Adrenal gland (tissue), 9 donors: ENCODE measurements at regions not wholly inside any gene's neighbourhood (a gene's known extent, or its start where the extent isn't known, plus 50 kb on each side); places are given as distances from the start of the nearest gene placed in this dataset.

Experiments
- DNase-seq, 7 donors: peaks; one replicate each; pipeline ENCODE4 v3.0.0-alpha.2; 2019 to 2020
- H3K27ac ChIP-seq, 5 donors: fragments of 200-600 bp; sonication (generic) in 4 of 5; 1 replicate in 3 of 5; 2 replicates in 2 of 5; pipeline versions ENCODE4 v1.5.1 to v1.8.0; 2016 to 2020; ENCODE audit warnings: mild to moderate bottlenecking in 1 of 5
- H3K27me3 ChIP-seq: fragments of 200-600 bp; 2 replicates; pipeline ENCODE4 v1.8.0; 2021
- H3K36me3 ChIP-seq, 2 donors: fragments of 200-600 bp; replicated peaks in 1 of 2; 1 replicate in 1 of 2; 2 replicates in 1 of 2; pipeline versions ENCODE4 v1.5.1 to v1.8.0; 2018 to 2022
- H3K4me1 ChIP-seq, 2 donors: fragments of 200-600 bp; replicated peaks in 1 of 2; 1 replicate in 1 of 2; 2 replicates in 1 of 2; pipeline versions ENCODE4 v1.5.1 to v1.8.0; 2018 to 2021
- H3K4me3 ChIP-seq, 4 donors: fragments of 200-600 bp; sonication (generic) in 3 of 4; one replicate each; pipeline ENCODE4 v1.5.1; 2016 to 2018
- H3K9me3 ChIP-seq, 3 donors: fragments of 200-600 bp; sonication (generic) in 1 of 3; replicated peaks in 1 of 3; 1 replicate in 2 of 3; 2 replicates in 1 of 3; pipeline versions ENCODE4 v1.5.1 to v1.8.0; 2016 to 2021
- CTCF ChIP-seq, 6 experiments: fragments of 450-650 bp in 4 of 6; fragments of 200-600 bp in 2 of 6; sonication (generic) in 1 of 6; IDR thresholded peaks; 1 replicate in 5 of 6; 2 replicates in 1 of 6; pipeline versions ENCODE4 v1.5.1 to v1.8.0; 2016 to 2021; ENCODE audit warnings: antibody characterized with exemption in 6 of 6, mild to moderate bottlenecking in 2 of 6, moderate library complexity in 1 of 6
- POLR2A ChIP-seq, 2 donors: fragments of 450-650 bp; IDR thresholded peaks; one replicate each; pipeline ENCODE4 v1.6.1; 2017; ENCODE audit warnings: antibody characterized with exemption in 2 of 2, mild to moderate bottlenecking in 2 of 2, moderate library complexity in 1 of 2
- WGBS, 4 donors: extraction: QIAGEN DNeasy Blood & Tissue Kit in 2 of 4; methylation state at CpG; one replicate each; pipeline versions ENCODE4 v1.1.5 to v1.1.7; 2013 to 2017; 5-methylcytosine and 5-hydroxymethylcytosine counted together
- intact Hi-C, 2 donors: fragments of 100-400 bp; cut with DNase I; formaldehyde crosslinking; loops; one replicate each; pipeline versions ENCODE4 v1.14.1 to v1.15.0; 2022 to 2023
- donor health status: healthy with polysubstance abuse.
- donor health status: Bipolar disorder and iron deficiency.
- donor health status: DM: yes; HTN: yes; CAD: no.
- donor health status: DM: no; HTN: no; CAD: no.
- donor health status: DM: no; HTN: no; CAD: no.

GRCh38 chr18:1483385-1483784 is 578.7 kb downstream of the ADCYAP1 start:
- Histone ChIP-seq H3K27me3 (no peaks in the 10 kb centered on the region), H3K9me3 (no peaks in the 10 kb centered on the region), H3K4me3 (no peak overlapping the region), H3K4me1 (no peaks in the 10 kb centered on the region), H3K27ac (no peak overlapping the region), H3K36me3 (no peaks in the 10 kb centered on the region)
- intact Hi-C loops, result no loop called here
- no peak for DNase-seq
- TF ChIP-seq CTCF (IDR thresholded peaks at IDR 0.05), result no peak
- TF ChIP-seq POLR2A (IDR thresholded peaks at IDR 0.05), result no peak

GRCh38 chr18:1487457-1487856 is 582.8 kb downstream of the ADCYAP1 start:
- Histone ChIP-seq H3K27ac (no peak overlapping the region), H3K4me1 (no peaks in the 10 kb centered on the region), H3K9me3 (no peaks in the 10 kb centered on the region), H3K4me3 (no peak overlapping the region), H3K27me3 (no peaks in the 10 kb centered on the region), H3K36me3 (no peaks in the 10 kb centered on the region)
- 71 to 85% (median 73%) methylated on average over 2 of the region's 2 CpGs for WGBS, 4 donors
- intact Hi-C loops, result no loop called here
- DNase-seq, result no peak
- no peak for TF ChIP-seq POLR2A (IDR thresholded peaks at IDR 0.05)

GRCh38 chr18:1488394-1488793 is 583.7 kb downstream of the ADCYAP1 start:
- Histone ChIP-seq H3K27ac (no peak overlapping the region), H3K27me3 (no peaks in the 10 kb centered on the region), H3K4me3 (no peak overlapping the region), H3K4me1 (no peaks in the 10 kb centered on the region), H3K9me3 (no peaks in the 10 kb centered on the region), H3K36me3 (no peaks in the 10 kb centered on the region)
- WGBS, 4 donors, result 78 to 84% (median 82%) methylated on average over 4 of the region's 4 CpGs
- no peak for TF ChIP-seq CTCF (IDR thresholded peaks at IDR 0.05)
- no peak for TF ChIP-seq POLR2A (IDR thresholded peaks at IDR 0.05)
- no peak for DNase-seq
- intact Hi-C loops, result no loop called here

- intact Hi-C loops, result no loop called here
- TF ChIP-seq POLR2A (IDR thresholded peaks at IDR 0.05), result no peak
- no peak for TF ChIP-seq CTCF (IDR thresholded peaks at IDR 0.05)
- WGBS, 4 donors, result 79 to 94% (median 89%) methylated on average over 1 of the region's 1 CpG
Measured at GRCh38 chr18:1488957-1489356, 584.3 kb downstream of the ADCYAP1 start.

GRCh38 chr18:1495387-1495786 is 590.7 kb downstream of the ADCYAP1 start:
- Histone ChIP-seq H3K9me3 (no peaks in the 10 kb centered on the region), H3K4me3 (no peak overlapping the region), H3K36me3 (no peaks in the 10 kb centered on the region), H3K4me1 (no peaks in the 10 kb centered on the region), H3K27me3 (no peaks in the 10 kb centered on the region), H3K27ac (no peak overlapping the region)
- intact Hi-C loops, result no loop called here
- TF ChIP-seq CTCF (IDR thresholded peaks at IDR 0.05) (no peak), POLR2A (IDR thresholded peaks at IDR 0.05) (no peak)
- DNase-seq, result no peak
- WGBS, 4 donors, result 90 to 95% (median 92%) methylated on average over 2 of the region's 2 CpGs

More at GRCh38 chr18:1488957-1489356, 584.3 kb downstream of the ADCYAP1 start:
- Histone ChIP-seq H3K4me3 (no peak overlapping the region), H3K27ac (no peak overlapping the region), H3K27me3 (no peaks in the 10 kb centered on the region), H3K36me3 (no peaks in the 10 kb centered on the region), H3K9me3 (no peaks in the 10 kb centered on the region), H3K4me1 (no peaks in the 10 kb centered on the region)
- DNase-seq, result no peak
